ENCODE measurements at regions not wholly inside any gene's neighbourhood (a gene's known extent, or its start where the extent isn't known, plus 50 kb on each side); places are given as distances from the start of the nearest gene placed in this dataset.

- DNase-seq = no peak
Measured at GRCh38 chr10:94043431-94043990, 49.8 kb downstream of the PLCE1 start.

- DNase-seq = no peak
Measured at GRCh38 chr10:94046098-94046497, 52.4 kb downstream of the PLCE1 start.

- DNase-seq = no peak
Measured at GRCh38 chr10:94047293-94047692, 53.6 kb downstream of the PLCE1 start.

- DNase-seq = no peak
Measured at GRCh38 chr10:94049911-94050310, 56.2 kb downstream of the PLCE1 start.

GRCh38 chr10:94052281-94052680 lies 58.5 kb downstream of the PLCE1 start:
- DNase-seq = no peak

GRCh38 chr10:94052866-94053791 lies 59.4 kb downstream of the PLCE1 start:
- DNase-seq = no peak

- DNase-seq = no peak
Measured at GRCh38 chr10:94059178-94059883, 65.6 kb downstream of the PLCE1 start.

- DNase-seq = no peak
Measured at GRCh38 chr10:94061026-94061425, 67.3 kb downstream of the PLCE1 start.

GRCh38 chr10:94062611-94063010 lies 68.9 kb downstream of the PLCE1 start:
- DNase-seq = no peak

GRCh38 chr10:94065362-94065761 lies 71.6 kb downstream of the PLCE1 start:
- no peak for DNase-seq

- no peak for DNase-seq
Measured at GRCh38 chr10:94065787-94066186, 72.1 kb downstream of the PLCE1 start.

GRCh38 chr10:94066411-94066810 lies 72.7 kb downstream of the PLCE1 start:
- no peak for DNase-seq

- DNase-seq = no peak
Measured at GRCh38 chr10:94069884-94070283, 76.2 kb downstream of the PLCE1 start.

- DNase-seq = no peak
Measured at GRCh38 chr10:94074462-94074861, 80.7 kb downstream of the PLCE1 start.

GRCh38 chr10:94075506-94075905 lies 81.8 kb downstream of the PLCE1 start:
- no peak for DNase-seq

GRCh38 chr10:94076325-94076841 lies 82.7 kb downstream of the PLCE1 start:
- no peak for DNase-seq

- DNase-seq = no peak
Measured at GRCh38 chr10:94077042-94077441, 83.3 kb downstream of the PLCE1 start.

- no peak for DNase-seq
Measured at GRCh38 chr10:94080108-94080507, 86.4 kb downstream of the PLCE1 start.

GRCh38 chr10:94083662-94084265 lies 90.0 kb downstream of the PLCE1 start:
- no peak for DNase-seq

GRCh38 chr10:94084344-94084743 lies 90.6 kb downstream of the PLCE1 start:
- no peak for DNase-seq

GRCh38 chr10:94085288-94085687 lies 91.6 kb downstream of the PLCE1 start:
- no peak for DNase-seq

- no peak for DNase-seq
Measured at GRCh38 chr10:94085766-94086437, 92.2 kb downstream of the PLCE1 start.

All from effector CD8-positive, alpha-beta T cell (primary cell).